ENCODE measurements at regions not wholly inside any gene's neighbourhood (a gene's known extent, or its start where the extent isn't known, plus 50 kb on each side); places are given as distances from the start of the nearest gene placed in this dataset.

DNA sequence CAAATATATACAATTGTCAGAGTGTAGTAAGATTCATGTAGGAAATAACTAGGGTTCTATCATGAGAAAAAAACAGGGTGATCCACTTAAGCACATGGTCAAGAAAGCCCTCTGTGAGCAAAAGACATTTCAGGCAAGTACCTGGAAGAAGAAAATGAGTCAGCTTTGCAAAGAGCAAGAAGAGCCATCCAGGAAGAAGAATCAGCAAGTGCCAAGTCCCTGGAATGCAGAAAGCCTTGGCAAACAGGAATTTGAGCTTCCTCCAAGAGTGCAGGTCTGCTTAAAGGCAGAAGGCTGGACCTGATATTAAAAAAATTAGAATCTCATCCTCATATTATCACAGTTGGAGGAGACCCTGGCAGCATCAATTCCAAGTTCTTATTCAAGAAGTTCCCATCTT lies 188.5 kb upstream of the CELF4 start (continued):
- TF ChIP-seq, protein P1, sequence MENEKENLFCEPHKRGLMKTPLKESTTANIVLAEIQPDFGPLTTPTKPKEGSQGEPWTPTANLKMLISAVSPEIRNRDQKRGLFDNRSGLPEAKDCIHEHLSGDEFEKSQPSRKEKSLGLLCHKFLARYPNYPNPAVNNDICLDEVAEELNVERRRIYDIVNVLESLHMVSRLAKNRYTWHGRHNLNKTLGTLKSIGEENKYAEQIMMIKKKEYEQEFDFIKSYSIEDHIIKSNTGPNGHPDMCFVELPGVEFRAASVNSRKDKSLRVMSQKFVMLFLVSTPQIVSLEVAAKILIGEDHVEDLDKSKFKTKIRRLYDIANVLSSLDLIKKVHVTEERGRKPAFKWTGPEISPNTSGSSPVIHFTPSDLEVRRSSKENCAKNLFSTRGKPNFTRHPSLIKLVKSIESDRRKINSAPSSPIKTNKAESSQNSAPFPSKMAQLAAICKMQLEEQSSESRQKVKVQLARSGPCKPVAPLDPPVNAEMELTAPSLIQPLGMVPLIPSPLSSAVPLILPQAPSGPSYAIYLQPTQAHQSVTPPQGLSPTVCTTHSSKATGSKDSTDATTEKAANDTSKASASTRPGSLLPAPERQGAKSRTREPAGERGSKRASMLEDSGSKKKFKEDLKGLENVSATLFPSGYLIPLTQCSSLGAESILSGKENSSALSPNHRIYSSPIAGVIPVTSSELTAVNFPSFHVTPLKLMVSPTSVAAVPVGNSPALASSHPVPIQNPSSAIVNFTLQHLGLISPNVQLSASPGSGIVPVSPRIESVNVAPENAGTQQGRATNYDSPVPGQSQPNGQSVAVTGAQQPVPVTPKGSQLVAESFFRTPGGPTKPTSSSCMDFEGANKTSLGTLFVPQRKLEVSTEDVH (IDR thresholded peaks at IDR 0.05; ENCODE audit: low read depth, partially characterized antibody), result no peak
- no peak for TF ChIP-seq YBX1 (IDR thresholded peaks at IDR 0.05)
- TF ChIP-seq, protein P2, sequence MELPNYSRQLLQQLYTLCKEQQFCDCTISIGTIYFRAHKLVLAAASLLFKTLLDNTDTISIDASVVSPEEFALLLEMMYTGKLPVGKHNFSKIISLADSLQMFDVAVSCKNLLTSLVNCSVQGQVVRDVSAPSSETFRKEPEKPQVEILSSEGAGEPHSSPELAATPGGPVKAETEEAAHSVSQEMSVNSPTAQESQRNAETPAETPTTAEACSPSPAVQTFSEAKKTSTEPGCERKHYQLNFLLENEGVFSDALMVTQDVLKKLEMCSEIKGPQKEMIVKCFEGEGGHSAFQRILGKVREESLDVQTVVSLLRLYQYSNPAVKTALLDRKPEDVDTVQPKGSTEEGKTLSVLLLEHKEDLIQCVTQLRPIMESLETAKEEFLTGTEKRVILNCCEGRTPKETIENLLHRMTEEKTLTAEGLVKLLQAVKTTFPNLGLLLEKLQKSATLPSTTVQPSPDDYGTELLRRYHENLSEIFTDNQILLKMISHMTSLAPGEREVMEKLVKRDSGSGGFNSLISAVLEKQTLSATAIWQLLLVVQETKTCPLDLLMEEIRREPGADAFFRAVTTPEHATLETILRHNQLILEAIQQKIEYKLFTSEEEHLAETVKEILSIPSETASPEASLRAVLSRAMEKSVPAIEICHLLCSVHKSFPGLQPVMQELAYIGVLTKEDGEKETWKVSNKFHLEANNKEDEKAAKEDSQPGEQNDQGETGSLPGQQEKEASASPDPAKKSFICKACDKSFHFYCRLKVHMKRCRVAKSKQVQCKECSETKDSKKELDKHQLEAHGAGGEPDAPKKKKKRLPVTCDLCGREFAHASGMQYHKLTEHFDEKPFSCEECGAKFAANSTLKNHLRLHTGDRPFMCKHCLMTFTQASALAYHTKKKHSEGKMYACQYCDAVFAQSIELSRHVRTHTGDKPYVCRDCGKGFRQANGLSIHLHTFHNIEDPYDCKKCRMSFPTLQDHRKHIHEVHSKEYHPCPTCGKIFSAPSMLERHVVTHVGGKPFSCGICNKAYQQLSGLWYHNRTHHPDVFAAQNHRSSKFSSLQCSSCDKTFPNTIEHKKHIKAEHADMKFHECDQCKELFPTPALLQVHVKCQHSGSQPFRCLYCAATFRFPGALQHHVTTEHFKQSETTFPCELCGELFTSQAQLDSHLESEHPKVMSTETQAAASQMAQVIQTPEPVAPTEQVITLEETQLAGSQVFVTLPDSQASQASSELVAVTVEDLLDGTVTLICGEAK (IDR thresholded peaks at IDR 0.05; ENCODE audit: borderline replicate concordance), result no peak
- no peak for TF ChIP-seq EED (IDR thresholded peaks at IDR 0.05; ENCODE audit: low read depth)
- TF ChIP-seq PAX8 (IDR thresholded peaks at IDR 0.05), result no peak
- no peak for TF ChIP-seq ESRRA (IDR thresholded peaks at IDR 0.05; ENCODE audit: low read length)
- TF ChIP-seq RAD51 (IDR thresholded peaks at IDR 0.05), result no peak

DNA sequence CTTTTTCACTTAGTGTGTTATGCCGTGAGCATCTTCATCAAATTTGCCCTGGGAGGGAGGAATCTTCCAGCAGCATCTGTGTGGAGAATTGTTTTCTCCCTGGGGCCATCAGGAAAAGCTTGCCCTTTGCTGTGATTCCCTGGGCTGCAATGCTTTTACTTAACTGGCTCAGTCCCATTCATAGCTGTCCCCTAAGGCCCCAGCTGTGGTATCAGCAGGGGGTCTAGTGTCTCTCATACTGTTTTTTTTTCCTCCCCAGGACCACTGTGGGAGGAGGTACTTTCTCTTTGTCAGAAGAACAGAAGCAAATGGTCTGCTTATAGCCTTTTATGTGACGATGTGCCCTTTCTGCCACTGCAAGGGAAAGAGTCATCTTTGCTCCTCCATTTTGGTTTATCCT lies 176.8 kb upstream of the CELF4 start:
- in situ Hi-C loops (cut with MboI) (no loop called here), intact Hi-C loops (cut with micrococcal nuclease; ENCODE audit: unreplicated experiment) (no loop called here)
- no peaks in the 10 kb centered on the region for H3K79me2 ChIP-seq (ENCODE audit: control insufficient read depth, insufficient read depth, low read length)
- WGBS (ENCODE audit: insufficient coverage, insufficient replicate concordance, low lambda C conversion rate, missing lambda C conversion rate), result 37% methylated on average over 2 of the region's 2 CpGs
- no peaks in the 10 kb centered on the region for H4K20me1 ChIP-seq (ENCODE audit: control insufficient read depth, insufficient read depth)
- SMC1A ChIA-PET (ENCODE audit: uncharacterized antibody, unreplicated experiment), result no interaction called here
- no peaks in the 10 kb centered on the region for H3K27me3 ChIP-seq (replicated peaks in 1 of 2; ENCODE audit: control insufficient read depth in 2 of 2, insufficient read depth in 2 of 2, low read length in 1 of 2)
- no peak overlapping the region for H3K4me2 ChIP-seq (ENCODE audit: control insufficient read depth, insufficient read depth)
- no peak overlapping the region for H2AFZ ChIP-seq (ENCODE audit: control insufficient read depth, low read depth, low read length)
- no peak overlapping the region for H3K27ac ChIP-seq (ENCODE audit: control insufficient read depth, insufficient read depth)
- ATAC-seq (no peak), FAIRE-seq (no peak), DNase-seq (ENCODE audit: low read depth, low spot score) (no peak)
- H3K36me3 ChIP-seq (ENCODE audit: control insufficient read depth in 2 of 2, insufficient read depth in 2 of 2, low read length in 1 of 2), result no peaks in the 10 kb centered on the region
- CTCF ChIA-PET, result interaction anchor here (0.7 kb wide), 1 partner anchor 41 kb away, joined by 4 read pairs; no protein-coding TSS in a partner anchor
- no TSS peak for BruUV-seq (replicated peaks)
- no peaks in the 10 kb centered on the region for H3K4me1 ChIP-seq (ENCODE audit: control insufficient read depth, insufficient read depth, low read length)
- RAD21 ChIA-PET (ENCODE audit: unreplicated experiment), result no interaction called here
- POLR2A ChIA-PET, result no interaction called here
- no peak overlapping the region for H3K4me3 ChIP-seq
- H3K9ac ChIP-seq (ENCODE audit: control insufficient read depth, insufficient read depth, low read length), result no peak overlapping the region
- H3K9me3 ChIP-seq (replicated peaks; ENCODE audit: control insufficient read depth, insufficient read depth, low read length), result no peaks in the 10 kb centered on the region
- TF ChIP-seq STAT3 (IDR thresholded peaks at IDR 0.05; ENCODE audit: low read depth, low read length) (no peak), RB1 (IDR thresholded peaks at IDR 0.05; ENCODE audit: borderline replicate concordance) (no peak), HDGF (IDR thresholded peaks at IDR 0.05) (no peak), ZNF217 (IDR thresholded peaks at IDR 0.05) (no peak), POU2F2 (IDR thresholded peaks at IDR 0.05; ENCODE audit: borderline replicate concordance, low read depth, low read length) (no peak)
- TF ChIP-seq, protein P3, sequence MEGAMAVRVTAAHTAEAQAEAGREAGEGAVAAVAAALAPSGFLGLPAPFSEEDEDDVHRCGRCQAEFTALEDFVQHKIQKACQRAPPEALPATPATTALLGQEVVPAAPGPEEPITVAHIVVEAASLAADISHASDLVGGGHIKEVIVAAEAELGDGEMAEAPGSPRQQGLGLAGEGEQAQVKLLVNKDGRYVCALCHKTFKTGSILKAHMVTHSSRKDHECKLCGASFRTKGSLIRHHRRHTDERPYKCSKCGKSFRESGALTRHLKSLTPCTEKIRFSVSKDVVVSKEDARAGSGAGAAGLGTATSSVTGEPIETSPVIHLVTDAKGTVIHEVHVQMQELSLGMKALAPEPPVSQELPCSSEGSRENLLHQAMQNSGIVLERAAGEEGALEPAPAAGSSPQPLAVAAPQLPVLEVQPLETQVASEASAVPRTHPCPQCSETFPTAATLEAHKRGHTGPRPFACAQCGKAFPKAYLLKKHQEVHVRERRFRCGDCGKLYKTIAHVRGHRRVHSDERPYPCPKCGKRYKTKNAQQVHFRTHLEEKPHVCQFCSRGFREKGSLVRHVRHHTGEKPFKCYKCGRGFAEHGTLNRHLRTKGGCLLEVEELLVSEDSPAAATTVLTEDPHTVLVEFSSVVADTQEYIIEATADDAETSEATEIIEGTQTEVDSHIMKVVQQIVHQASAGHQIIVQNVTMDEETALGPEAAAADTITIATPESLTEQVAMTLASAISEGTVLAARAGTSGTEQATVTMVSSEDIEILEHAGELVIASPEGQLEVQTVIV (IDR thresholded peaks at IDR 0.05; ENCODE audit: borderline replicate concordance, partially characterized antibody), result no peak
- TF ChIP-seq, protein P4, sequence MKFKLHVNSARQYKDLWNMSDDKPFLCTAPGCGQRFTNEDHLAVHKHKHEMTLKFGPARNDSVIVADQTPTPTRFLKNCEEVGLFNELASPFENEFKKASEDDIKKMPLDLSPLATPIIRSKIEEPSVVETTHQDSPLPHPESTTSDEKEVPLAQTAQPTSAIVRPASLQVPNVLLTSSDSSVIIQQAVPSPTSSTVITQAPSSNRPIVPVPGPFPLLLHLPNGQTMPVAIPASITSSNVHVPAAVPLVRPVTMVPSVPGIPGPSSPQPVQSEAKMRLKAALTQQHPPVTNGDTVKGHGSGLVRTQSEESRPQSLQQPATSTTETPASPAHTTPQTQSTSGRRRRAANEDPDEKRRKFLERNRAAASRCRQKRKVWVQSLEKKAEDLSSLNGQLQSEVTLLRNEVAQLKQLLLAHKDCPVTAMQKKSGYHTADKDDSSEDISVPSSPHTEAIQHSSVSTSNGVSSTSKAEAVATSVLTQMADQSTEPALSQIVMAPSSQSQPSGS (IDR thresholded peaks at IDR 0.05; ENCODE audit: low read length), result no peak

All from GM12878 (cell line).